ENCODE measurements at regions not wholly inside any gene's neighbourhood (a gene's known extent, or its start where the extent isn't known, plus 50 kb on each side); places are given as distances from the start of the nearest gene placed in this dataset.

DNA sequence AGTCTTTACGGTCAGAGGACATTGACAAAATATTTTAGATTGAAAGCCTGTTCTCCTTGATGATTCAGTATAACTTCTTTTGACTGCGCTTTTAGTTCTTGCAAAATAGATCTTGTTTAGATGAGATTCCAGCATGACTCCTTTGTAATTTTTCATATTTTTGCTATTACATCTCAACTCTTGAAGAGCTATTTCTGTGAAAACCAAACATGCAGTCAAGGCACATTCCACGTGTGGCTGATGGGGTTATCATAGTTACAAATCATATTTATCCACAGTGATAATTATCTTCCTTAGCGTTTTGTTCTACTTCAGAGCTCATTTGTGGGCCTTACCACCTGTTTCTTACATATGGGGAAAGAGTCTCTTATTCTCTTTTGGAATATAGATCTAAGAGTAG lies 238.8 kb upstream of the DMRT1 start:
- TF ChIP-seq SP1 (IDR thresholded peaks at IDR 0.05): no peak
- TF ChIP-seq SP1 (CRISPR knock-in tag; IDR thresholded peaks at IDR 0.05): no peak
- TF ChIP-seq, protein P1, sequence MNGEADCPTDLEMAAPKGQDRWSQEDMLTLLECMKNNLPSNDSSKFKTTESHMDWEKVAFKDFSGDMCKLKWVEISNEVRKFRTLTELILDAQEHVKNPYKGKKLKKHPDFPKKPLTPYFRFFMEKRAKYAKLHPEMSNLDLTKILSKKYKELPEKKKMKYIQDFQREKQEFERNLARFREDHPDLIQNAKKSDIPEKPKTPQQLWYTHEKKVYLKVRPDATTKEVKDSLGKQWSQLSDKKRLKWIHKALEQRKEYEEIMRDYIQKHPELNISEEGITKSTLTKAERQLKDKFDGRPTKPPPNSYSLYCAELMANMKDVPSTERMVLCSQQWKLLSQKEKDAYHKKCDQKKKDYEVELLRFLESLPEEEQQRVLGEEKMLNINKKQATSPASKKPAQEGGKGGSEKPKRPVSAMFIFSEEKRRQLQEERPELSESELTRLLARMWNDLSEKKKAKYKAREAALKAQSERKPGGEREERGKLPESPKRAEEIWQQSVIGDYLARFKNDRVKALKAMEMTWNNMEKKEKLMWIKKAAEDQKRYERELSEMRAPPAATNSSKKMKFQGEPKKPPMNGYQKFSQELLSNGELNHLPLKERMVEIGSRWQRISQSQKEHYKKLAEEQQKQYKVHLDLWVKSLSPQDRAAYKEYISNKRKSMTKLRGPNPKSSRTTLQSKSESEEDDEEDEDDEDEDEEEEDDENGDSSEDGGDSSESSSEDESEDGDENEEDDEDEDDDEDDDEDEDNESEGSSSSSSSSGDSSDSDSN (CRISPR knock-in tag; IDR thresholded peaks at IDR 0.05): no peak
- no peak for TF ChIP-seq HNRNPUL1 (IDR thresholded peaks at IDR 0.05; ENCODE audit: low read depth, low read length)
- TF ChIP-seq, protein P2, sequence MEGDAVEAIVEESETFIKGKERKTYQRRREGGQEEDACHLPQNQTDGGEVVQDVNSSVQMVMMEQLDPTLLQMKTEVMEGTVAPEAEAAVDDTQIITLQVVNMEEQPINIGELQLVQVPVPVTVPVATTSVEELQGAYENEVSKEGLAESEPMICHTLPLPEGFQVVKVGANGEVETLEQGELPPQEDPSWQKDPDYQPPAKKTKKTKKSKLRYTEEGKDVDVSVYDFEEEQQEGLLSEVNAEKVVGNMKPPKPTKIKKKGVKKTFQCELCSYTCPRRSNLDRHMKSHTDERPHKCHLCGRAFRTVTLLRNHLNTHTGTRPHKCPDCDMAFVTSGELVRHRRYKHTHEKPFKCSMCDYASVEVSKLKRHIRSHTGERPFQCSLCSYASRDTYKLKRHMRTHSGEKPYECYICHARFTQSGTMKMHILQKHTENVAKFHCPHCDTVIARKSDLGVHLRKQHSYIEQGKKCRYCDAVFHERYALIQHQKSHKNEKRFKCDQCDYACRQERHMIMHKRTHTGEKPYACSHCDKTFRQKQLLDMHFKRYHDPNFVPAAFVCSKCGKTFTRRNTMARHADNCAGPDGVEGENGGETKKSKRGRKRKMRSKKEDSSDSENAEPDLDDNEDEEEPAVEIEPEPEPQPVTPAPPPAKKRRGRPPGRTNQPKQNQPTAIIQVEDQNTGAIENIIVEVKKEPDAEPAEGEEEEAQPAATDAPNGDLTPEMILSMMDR (CRISPR knock-in tag; IDR thresholded peaks at IDR 0.05): no peak
- TF ChIP-seq HDAC6 (IDR thresholded peaks at IDR 0.05; ENCODE audit: low read depth, low read length): no peak
- no peak for TF ChIP-seq SAP130 (CRISPR knock-in tag; IDR thresholded peaks at IDR 0.05; ENCODE audit: low read depth)
- TF ChIP-seq POLR2A (IDR thresholded peaks at IDR 0.05; ENCODE audit: insufficient read depth in 1 of 2, low read depth in 2 of 2, low read length in 2 of 2): no peak
- no peak for TF ChIP-seq POLR2AphosphoS5 (IDR thresholded peaks at IDR 0.05; ENCODE audit: low read depth, low read length)
- TF ChIP-seq PHF8 (CRISPR knock-in tag; IDR thresholded peaks at IDR 0.05): no peak
- TF ChIP-seq, protein P3, sequence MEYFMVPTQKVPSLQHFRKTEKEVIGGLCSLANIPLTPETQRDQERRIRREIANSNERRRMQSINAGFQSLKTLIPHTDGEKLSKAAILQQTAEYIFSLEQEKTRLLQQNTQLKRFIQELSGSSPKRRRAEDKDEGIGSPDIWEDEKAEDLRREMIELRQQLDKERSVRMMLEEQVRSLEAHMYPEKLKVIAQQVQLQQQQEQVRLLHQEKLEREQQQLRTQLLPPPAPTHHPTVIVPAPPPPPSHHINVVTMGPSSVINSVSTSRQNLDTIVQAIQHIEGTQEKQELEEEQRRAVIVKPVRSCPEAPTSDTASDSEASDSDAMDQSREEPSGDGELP (IDR thresholded peaks at IDR 0.05; ENCODE audit: borderline replicate concordance, low read depth): no peak

Measured in HepG2 (cell line).